Fibroblast of the aortic adventitia (primary cell): ENCODE measurements at regions not wholly inside any gene's neighbourhood (a gene's known extent, or its start where the extent isn't known, plus 50 kb on each side); places are given as distances from the start of the nearest gene placed in this dataset.
"Not testable (repeated sequence)": the region's sequence is repeated elsewhere in the genome, so short reads cannot be mapped to it uniquely, and the experiment has no call there.

Source experiments
- DNase-seq: peaks from one replicate; pipeline ENCODE4 v3.0.0-alpha.2; 2010; ENCODE audit warnings: low read depth
- H3K4me3 ChIP-seq: 2 replicates; pipeline ENCODE4 v1.5.1; 2011; ENCODE audit warnings: low read depth, mild to moderate bottlenecking, control low read depth, low read length, moderate library complexity
- CTCF ChIP-seq: IDR thresholded peaks from 2 replicates; pipeline ENCODE4 v1.5.1; 2011; ENCODE audit warnings: mild to moderate bottlenecking, low read length, control low read depth, inconsistent platforms; ENCODE audit not compliant: insufficient read depth

- no peak overlapping the region for H3K4me3 ChIP-seq
- TF ChIP-seq CTCF: no peak
- peak; percentile 72 for DNase-seq
Observed at GRCh38 chr10:78215645-78216044, 182.0 kb downstream of the RPS24 start.

DNA sequence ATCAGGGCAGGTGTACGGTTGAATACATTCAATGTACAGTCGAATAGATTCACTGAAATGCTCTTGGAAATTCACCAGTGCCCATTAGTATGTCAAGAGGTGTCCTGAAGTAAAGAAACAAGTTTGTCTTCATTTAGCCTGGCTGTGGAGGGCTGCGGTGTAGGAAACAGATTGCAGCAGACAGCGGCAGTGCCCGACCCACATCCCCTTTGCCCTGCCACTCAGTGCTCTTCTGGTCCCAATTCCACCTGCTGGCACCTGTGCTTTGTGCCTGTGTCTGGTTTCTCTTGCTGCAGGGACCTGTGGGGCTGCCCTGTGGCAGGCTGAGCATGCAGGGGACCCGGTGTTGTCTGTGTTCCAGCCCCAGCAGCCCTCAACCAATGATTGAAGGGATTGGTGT, 183.7 kb downstream of the RPS24 start:
- H3K4me3 ChIP-seq: no peak overlapping the region
- no peak for DNase-seq
- no peak for TF ChIP-seq CTCF

DNA sequence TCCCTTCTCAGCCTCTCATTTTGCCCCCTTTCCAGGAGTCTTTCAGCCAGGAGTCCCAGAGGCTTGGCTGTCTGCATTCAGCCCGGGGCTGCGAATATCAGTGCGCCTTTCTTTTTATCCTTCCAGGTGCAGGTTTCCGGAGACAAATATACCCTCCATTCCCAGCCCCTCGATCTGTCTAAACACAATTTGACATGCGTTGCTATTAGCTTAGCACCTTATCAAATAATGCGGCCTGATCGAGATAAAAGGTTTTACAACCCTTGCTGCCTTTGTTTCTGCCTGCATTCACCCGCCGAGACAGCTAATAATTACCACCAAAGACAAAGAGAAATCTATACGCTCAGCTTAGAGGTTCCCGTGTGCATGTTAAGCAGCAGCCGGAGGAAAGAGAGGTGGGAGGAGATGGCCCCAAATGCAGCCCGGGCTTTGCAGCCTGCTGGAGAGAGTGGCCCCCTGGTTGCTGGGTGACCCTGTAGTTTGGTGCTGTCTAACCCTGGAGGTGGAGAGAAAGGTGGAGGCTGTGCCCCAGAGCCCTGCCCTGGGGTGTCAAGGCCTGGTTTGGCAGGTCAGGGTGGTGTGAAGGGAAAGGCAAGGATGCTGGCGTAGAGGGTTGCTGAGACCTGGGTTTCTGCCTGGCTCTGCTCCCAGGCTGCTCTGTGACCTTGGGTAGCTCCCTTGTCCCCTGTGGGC, 185.3 kb downstream of the RPS24 start:
- DNase-seq: no peak
- no peak overlapping the region for H3K4me3 ChIP-seq
- no peak for TF ChIP-seq CTCF

GRCh38 chr10:78219568-78219967, 185.9 kb downstream of the RPS24 start:
- not testable (repeated sequence) for H3K4me3 ChIP-seq, DNase-seq

- H3K4me3 ChIP-seq: no peak overlapping the region
- no peak for TF ChIP-seq CTCF
- no peak for DNase-seq
Observed at GRCh38 chr10:78220781-78221180, 187.1 kb downstream of the RPS24 start.

- no peak for DNase-seq
- no peak overlapping the region for H3K4me3 ChIP-seq
- no peak for TF ChIP-seq CTCF
Observed at GRCh38 chr10:78222096-78222790, 188.6 kb downstream of the RPS24 start.

- TF ChIP-seq CTCF: no peak
- no peak for DNase-seq
- H3K4me3 ChIP-seq: no peak overlapping the region
Observed at GRCh38 chr10:78223088-78223487, 189.4 kb downstream of the RPS24 start.
